NCI-H345 (cell line): ENCODE measurements at regions not wholly inside any gene's neighbourhood (a gene's known extent, or its start where the extent isn't known, plus 50 kb on each side); places are given as distances from the start of the nearest gene placed in this dataset.

ENCODE experiments used
- DNase-seq: peaks from one replicate; lab custom pipeline; 2025; lab: John Stamatoyannopoulos, UW

DNA sequence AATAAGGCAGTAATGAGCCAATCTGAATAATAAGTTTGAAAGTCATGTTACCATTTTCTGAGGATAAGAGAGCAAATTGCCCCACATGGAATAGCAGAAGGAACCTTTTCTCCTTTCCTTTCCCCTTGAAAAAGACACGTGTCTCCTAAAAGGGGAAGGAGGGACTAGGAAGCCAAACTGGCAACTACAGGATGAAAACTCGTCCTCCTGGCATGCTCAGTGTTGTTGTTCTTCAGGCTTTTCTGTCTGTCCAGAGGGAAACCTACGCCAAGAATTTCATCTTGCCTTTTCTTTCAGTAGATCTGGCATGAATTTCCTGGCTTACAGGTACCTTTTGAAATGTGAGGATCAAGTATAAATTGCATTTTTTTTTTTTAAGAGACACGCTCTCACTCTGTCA lies 355.9 kb upstream of the TLE4 start:
- no peak for DNase-seq

DNA sequence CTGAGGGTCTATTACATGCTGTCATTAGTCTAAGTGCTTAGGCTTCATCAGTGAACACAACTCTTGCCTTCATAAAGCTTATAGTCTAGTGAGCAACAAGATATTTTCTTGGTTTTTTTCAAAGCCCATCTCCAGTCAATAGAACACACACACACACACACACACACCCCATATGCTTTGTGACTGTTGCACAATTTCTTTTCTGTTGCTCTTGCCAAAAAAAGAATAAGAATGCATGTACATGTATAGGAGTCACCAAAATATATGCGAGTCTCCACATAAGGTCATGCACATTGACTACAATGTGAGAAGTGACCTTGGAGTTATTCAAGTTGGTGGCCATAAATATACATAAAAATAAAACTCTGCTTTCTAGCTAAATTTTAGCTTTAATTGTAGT lies 351.5 kb upstream of the TLE4 start:
- DNase-seq: no peak

DNA sequence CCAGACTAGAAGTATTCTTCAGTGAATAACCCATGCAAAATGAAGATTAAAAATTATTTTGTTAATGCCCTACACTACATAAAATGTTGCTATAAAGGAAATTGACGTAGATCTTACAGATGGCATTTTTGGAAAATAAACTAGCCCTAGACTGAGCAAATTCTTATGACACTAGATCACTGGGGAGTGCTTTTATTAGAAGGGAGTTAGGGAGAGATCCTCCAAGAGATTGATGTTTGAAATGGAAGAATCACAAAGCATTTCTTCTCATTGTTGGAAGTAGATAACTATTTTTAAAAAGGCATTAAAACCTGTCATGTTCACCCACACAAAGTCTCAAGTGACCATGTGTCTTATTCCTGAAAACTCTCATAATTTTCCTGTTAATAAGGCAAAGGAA lies 351.1 kb upstream of the TLE4 start:
- no peak for DNase-seq

DNA sequence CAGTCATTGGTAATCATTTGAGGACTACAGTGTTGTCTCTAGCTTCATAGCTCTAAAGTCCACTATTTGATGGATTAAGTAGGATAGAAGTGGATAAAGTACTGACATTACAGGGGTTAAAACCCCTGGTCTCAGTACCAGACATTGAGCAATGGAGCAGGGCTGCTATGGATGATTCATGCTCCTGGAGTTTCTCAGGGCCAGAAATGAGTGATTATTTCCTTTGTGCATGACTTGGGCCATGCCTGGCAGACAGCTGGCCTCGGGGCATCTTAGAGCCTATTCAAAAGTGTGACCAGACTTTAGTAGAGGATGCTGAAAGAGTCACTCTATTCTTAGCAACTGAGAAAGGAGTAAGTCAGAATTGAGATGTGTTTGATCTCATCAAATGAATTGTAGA lies 350.7 kb upstream of the TLE4 start:
- no peak for DNase-seq

DNA sequence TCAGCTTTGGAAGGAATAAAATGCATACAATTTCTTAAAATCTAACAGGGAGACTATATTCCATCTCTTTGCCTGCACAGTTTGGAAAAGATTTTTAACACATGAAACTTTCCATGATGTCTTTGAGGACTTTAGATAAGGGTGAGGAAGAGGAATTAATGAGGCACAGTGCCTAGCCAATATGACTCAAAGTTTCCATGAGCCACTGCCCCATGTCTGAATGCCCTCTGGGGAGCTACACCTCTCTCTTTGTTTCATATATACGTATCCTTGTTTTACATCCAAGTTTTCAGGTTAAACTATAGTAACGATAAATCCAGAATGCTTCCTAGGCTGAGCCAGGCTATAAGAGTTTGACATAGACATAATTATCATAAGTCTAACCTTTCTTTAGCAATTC lies 349.3 kb upstream of the TLE4 start:
- no peak for DNase-seq

DNA sequence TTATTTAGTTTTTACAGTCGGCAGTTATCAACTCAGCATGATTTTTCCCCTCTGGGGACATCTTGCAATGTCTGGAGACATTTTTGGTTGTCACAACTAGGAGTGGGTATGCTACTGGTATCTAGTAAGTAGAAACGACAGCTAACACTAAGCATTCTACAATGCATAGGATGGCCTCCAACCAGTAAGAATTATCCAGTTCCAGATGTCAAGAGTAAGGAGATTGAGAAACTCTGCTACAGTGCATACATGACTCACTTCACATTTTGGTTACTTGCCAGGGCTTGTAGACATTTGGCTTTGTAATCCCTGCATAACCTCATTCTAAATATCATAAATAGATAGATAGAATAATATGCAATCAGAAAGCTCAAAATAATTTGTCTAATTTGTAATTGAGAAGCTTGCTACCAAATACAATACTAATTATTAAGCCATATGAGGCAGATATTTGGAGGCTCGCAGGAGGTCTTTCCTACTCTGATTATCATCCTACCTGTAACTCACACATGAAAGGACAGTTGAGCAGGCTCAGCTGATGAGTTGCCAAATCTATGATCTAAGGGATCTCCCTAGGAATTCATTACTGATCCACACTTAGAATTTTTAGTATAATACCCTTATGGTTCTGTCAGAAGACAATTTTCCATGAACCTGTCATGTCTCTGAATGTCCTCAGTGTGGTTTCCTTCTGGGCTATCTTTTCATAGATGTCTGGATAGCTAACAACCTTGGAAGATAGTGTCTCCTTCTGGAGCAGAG lies 346.9 kb upstream of the TLE4 start:
- DNase-seq: no peak

DNA sequence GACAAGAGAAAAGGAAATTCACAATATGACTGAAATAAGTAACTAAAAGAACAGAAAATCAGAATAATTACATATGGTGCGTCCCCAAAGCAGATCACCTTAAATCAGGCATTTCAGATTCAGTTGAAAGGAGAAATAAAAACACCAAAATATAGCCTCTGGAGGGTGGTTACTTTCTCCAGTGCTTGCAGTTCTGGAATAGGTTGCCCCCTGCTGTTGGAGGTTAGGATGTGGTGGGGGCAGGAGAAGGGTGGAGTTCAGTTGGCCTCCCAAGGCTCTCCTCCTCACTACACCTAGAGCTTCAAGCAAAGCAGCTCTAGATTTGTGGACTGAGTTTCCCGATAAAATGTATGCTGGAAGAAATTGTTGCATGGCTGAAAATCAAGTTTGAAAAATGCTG lies 338.2 kb upstream of the TLE4 start:
- no peak for DNase-seq

DNA sequence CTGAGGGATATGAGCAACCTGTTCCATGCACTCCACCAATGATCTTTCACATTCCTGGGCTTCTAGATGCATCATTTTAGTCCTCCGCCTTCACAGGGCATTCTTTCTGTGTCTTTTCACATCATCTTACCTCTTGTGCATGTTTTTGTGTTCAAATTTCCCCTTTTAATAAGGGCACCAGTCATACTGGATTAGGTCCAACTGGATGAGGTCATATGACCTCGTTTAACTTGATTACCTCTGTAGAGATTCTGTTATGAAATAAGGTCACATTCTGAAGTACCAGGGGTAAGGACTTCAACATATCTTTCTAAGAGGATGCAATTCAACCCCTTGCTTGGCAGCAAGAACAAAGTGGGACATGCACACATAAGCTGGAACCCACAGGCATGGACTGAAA lies 335.3 kb upstream of the TLE4 start:
- DNase-seq: no peak

DNA sequence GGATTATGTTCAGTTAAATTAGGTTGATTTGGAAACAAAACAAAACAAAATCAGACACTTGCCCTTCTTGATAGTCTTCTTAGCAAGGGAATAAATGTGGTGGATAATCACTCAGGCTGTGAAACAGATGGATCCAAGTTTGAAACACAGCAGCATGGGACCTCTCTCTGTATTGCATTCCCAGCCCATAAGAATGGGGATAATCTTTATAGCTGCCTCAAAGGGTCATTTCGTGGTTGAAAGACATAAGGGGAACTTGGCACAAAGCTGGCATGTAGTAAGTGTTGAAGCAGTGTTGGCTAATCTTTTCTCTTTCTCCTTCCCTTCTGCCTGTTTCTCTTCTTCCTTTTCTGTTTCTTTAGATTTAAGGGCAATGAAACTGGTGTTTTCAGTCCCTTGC lies 333.9 kb upstream of the TLE4 start:
- no peak for DNase-seq

DNA sequence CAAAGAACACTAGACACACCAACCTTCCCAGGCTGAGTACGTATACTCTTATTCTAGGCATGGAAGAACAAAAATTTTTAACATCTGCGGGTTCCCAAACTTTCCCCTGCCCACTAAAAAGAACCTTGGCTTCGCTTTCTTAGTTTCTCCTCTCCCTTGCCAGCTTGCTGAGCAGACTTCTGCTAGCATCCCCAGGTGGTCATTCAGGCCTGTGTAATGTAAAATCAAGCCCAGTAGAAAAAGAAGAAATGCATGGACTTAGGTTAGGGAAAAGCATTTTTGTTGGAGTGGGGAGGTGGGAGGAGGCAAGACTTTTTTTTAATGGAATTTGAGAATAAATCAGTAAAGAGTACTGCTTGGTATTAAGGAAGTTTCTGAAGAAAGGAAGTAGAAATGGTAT lies 331.0 kb upstream of the TLE4 start:
- no peak for DNase-seq

DNA sequence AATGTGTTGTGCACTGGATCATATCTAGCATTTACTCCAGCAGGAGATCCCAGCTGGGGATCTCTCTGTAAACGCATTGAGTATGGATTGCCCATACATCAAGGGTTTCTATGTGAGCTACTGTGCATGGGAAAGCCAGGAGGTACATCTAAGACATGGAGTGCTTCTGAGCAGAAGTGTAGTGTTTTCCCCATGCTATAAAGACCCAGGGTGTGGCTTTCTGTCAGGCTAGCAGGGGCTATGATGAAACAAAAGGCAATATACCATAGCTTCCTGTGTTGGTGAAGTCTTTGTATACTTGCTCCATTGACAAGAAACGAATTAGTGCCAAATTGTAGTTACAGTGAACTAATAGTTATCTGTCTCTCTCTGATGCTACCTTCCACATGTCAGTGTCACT lies 329.3 kb upstream of the TLE4 start:
- DNase-seq: peak; percentile 19

DNA sequence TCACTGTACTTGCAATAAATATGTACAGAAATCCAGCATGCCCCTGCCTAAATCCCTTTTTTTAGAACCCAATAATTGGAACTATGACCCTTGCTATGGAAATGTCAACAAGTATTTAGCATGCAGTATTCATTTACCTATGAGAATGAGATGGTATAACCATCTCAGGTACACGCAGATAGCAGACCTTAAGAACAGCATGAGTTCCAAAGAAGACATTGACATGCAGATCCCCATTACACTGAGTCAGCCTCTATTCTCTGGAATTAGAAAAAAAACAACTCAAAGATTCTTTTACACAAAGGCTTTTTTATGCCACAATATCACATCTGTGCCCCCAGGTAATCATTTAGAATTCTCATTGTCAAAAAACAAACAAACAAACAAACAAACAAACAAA lies 325.6 kb upstream of the TLE4 start:
- DNase-seq: no peak

DNA sequence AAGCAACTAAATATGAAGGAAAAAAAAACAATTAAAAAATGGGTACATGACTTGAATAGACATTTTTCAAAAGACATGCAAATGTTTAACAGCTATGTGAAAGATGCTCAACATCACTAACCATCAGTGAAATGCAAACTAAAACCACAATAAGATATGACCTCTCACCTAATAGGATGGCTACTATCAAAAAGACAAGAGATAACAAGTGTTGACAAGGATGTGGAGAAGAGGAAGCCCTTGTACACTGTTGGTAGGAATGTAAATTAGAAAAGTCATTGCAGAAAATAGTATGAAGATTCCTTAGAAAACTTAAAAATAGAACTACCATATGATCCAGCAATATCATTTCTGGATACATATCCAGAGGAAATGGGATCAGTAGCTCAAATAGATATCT lies 324.7 kb upstream of the TLE4 start:
- DNase-seq: no peak

DNA sequence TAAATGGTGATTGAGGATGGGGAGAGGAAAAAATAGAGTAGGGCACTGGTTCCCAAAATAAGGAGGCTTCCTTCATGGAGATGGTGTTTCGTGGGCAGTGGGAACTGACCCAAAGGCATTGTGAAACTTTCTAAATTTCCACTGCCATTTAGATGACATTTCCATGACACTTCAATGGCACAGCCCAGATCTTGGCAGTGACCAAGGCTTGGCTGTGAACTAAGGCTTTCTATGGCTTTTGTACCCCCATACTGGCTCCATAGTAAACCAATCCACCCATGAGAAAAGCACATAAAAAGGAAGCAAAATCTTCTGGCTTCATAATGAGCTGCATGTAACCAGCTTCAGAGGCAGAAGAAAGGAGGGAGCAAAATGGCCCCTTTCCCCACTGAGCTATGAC lies 321.0 kb upstream of the TLE4 start:
- DNase-seq: no peak

DNA sequence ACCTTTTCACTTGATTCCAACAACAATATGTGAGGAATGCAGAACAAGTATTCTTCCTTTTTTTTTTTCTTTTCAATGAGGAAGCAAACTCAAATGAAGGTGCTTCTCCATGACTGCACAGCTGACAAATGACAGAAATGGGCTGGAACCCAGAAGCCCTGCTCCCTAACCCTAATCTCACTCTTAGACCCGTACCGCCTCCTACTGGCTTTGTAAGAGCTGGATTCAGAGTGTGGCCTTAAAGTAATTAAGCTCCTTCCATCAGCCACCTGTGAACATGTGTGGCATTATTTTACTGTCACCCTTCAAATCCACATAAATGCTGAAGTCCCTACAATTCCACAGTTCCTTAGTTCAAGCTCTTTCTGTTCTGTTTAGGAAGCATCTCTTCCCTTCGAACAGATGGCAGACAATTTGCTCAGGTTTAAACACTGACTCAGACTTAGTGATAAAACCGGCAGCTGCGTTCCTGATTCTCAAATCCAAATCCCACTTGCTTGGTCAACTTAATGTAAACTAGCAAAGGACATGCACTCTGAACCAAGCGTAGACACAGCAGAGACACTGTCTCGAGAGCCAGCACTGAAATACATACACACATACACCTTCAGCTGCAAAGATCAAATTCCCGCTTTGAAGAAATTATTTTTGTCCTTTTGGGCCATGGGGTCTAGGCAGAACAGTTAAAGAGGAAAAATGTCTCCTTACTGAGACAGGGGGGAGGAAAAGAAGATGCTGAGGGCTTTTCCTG lies 316.7 kb upstream of the TLE4 start:
- no peak for DNase-seq

DNA sequence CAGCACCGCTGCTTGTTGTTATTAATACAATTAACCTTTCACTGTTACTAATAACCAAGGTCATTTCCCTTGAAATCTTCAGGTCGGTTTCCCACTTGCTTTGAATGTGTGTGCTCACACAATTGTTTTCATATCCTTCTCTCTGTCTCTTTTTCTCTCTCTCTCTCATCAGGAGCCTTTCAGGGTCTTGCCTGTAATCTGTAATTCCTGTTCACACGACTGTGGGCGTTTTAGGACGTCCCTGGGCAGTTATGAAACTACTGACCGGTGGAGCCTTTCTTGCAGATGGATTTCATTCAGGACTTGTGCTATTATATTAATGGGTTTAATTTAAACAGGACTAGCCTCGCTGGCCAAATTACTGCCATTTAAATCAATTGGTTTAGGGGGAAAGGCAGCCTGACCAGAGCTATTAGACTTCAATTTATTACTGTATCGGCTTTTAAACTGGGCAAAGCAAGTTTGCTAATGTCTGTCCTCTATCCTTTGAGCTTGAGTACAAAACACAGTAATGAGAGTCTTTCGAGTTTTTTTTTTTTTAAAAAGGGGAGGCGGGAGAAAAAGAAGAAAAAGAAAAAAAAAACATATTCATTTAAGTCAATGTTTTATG lies 316.0 kb upstream of the TLE4 start:
- DNase-seq: no peak

DNA sequence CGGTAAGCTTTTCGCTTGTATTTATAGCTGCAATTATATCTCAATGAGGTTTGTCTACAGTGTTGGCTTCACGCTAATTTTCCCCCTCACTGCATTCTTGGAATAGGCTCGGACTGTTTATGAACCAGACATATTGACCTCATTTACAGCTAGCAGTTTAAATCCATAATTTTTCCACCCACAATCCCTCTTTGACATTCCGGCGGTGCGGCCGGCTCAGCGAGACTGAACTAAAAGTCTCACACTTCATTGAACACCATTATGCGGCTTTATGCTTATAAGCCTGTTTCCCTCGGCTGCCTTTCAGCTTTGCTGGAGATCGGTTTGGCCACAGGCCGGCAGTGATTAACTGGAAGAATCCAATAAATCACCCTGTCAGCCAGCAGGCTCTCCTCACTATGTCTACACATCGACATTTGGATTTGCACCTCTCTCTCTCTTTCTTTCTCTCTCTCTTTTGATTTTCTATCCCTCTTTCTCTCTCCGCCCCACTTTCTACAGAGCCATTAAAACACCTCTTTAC lies 315.0 kb upstream of the TLE4 start:
- no peak for DNase-seq

DNA sequence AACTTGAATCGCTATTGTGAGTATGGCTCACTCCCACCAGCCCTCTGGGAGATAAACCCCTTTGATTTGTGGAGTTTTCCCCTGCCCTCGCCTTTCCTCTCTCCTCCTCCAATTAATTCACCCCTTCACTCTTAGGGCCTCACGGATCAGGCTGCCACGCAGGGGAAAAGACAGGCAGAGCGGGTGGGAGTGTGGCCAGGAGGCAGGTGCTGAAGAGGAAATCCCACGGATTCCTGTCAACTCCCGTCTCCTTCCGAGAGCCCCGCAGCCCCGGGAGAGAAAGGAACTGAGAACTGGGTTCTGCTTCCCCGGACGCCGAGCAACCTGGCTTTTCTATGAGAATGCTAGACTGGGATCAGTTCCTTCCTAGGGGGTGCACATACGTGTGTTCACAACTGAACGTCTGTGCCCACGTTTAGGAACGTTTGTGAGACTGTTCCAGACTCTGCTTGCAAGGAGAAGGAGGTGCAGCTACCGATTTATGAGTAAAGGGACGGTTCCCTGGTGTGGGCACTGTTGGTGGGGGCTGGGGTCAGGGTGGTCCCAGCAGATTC lies 314.5 kb upstream of the TLE4 start:
- DNase-seq: no peak

DNA sequence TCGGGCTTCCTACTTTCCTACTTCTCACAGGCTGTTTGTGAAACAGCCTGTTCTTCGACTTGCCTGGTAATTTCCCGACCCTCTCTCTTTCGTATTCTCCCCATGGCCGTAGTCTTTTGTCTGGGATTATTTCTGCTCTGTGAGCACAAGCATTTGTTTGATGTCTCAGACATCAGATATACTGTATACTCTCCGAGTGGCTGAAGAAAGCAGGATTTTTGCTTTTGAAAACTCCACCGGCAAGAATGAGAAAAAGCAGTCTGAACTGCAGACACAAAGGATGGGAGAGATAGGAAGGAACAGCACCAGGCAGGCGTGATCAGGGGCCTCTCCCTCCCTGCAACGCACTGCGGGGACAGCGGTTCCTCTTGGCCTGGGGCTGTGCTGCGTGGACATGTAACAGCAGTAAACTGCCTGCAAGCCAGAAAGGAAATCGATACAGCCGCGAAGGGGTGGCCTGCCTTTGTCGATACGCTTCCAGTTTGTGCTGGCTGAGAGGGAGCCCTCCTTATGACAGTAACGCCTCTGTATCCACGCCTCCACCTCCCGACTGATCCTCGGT lies 313.9 kb upstream of the TLE4 start:
- no peak for DNase-seq

DNA sequence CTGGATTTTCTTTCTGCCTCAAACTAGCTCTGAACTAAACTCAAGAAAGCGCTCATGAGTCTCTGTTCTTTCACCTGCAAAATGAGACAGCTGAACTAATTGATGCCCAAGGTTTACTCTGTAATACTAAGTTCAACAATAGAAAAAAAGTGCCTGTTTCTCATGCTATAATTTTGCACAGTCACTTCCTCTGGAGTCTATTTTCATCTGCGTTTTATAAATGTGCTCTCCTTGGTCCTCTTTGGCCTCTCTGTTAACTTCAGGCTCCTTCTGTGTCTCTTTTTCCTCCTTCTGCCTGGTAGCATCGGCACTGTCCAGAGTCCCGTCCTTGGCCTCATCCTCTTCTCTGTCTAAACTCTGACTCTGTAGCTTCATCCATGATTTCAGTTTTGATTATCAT lies 311.9 kb upstream of the TLE4 start:
- no peak for DNase-seq

DNA sequence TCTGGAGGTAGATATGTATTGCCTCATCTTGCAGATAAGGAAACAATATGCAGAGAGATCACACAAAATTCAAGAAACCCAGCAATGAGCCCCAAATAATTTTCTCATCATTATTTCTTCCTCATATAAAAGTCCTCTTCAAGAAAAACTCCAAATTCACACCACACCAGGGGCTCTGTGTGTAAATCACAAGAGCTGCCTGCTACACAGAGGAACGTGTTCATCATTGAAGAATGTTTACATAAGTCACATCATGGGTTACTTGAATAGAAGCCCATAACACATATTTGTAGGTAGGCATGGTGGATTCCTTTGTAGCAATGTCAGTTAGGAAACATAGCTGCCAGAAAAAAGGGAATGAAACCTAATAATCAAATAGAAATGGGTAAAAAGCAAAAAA lies 308.1 kb upstream of the TLE4 start:
- DNase-seq: no peak

DNA sequence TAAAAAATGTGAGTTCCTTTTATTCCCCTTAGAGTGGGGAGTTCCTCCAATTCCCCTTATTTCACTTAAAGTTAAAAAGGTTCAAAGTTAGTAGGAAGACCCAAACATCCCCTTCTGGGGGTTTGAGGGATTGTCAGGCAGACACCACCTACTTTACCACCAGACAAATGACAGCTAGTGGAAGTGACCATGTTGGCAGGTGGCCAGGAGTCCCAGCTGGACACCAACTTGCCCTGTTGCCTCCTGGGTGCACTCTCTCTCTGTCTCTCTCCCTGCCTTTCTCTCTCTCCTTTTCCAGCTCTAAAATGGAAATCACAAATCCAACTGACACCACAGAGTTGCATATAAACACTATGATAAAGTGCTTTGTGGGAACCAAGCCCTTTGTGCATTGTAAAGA lies 307.7 kb upstream of the TLE4 start:
- peak; percentile 55 for DNase-seq
